ENCODE measurements at regions not wholly inside any gene's neighbourhood (a gene's known extent, or its start where the extent isn't known, plus 50 kb on each side); places are given as distances from the start of the nearest gene placed in this dataset.

DNA sequence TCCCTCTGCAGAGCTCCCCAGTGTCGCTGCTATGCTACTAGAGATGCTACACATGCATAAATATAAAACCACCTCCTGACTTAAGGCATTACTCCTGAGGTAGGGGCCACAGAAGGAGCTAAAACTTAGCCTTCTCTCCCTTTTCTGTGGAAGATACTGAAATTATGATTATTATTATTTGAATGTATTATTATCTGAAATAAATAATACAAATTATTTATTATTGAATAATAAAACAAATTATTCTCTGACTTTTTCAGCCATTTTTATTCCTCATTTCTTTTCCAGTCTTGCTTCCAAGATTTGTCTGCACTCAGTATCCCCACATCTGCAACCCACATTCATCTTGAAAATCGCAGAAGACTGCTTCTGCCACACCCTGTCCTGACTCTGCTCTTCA is 414.9 kb upstream of the ACO1 start:
- Histone ChIP-seq H3K9me3 (ENCODE audit: control insufficient read depth in 3 of 3, low read length in 3 of 3) (no peaks in the 10 kb centered on the region), H3K9ac (ENCODE audit: low read depth in 1 of 3, low read length in 3 of 3) (no peak overlapping the region), H3K4me3 (ENCODE audit: low read length in 3 of 3) (no peak overlapping the region), H3K4me1 (ENCODE audit: control insufficient read depth in 3 of 3, insufficient read depth in 3 of 3, low read length in 3 of 3) (no peaks in the 10 kb centered on the region), H3K36me3 (ENCODE audit: control insufficient read depth in 3 of 3, insufficient read depth in 3 of 3, low read length in 3 of 3) (no peaks in the 10 kb centered on the region), H3K27me3 (ENCODE audit: control insufficient read depth in 3 of 3, insufficient read depth in 3 of 3, low read length in 3 of 3) (no peaks in the 10 kb centered on the region), H3K27ac (ENCODE audit: low read depth, low read length) (no peak overlapping the region)

DNA sequence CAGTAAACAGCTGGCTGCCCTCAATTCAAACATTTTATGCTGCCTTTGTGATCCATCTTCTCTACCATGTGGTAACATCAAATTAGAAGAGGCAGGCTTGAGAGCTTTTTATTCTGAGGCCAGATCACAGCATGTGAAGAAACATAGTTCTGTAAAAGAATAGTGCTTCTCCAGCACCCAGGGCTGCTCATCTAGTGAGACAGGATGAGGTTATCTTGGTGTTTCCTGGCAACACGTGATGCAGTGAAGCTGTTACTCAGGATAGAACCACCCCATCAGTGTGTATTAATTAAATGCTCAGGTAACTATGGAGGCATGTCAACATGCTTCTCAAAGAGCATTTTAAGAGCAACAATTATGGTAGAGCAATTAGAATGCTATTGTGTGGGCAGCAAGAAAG is 400.5 kb upstream of the ACO1 start:
- H3K4me3 ChIP-seq (ENCODE audit: low read length in 3 of 3) = no peak overlapping the region
- no peak overlapping the region for H3K27ac ChIP-seq (ENCODE audit: low read depth, low read length)
- peaks cover 2 to 8% (median 4%) of the 10 kb centered on the region in 3 donors for H3K9me3 ChIP-seq (ENCODE audit: control insufficient read depth in 3 of 3, low read length in 3 of 3)
- no peaks in the 10 kb centered on the region for H3K36me3 ChIP-seq (ENCODE audit: control insufficient read depth in 3 of 3, insufficient read depth in 3 of 3, low read length in 3 of 3)
- H3K27me3 ChIP-seq (ENCODE audit: control insufficient read depth in 3 of 3, insufficient read depth in 3 of 3, low read length in 3 of 3) = no peaks in the 10 kb centered on the region
- H3K4me1 ChIP-seq (ENCODE audit: control insufficient read depth in 3 of 3, insufficient read depth in 3 of 3, low read length in 3 of 3) = no peaks in the 10 kb centered on the region
- no peak overlapping the region for H3K9ac ChIP-seq (ENCODE audit: low read depth in 1 of 3, low read length in 3 of 3)

DNA sequence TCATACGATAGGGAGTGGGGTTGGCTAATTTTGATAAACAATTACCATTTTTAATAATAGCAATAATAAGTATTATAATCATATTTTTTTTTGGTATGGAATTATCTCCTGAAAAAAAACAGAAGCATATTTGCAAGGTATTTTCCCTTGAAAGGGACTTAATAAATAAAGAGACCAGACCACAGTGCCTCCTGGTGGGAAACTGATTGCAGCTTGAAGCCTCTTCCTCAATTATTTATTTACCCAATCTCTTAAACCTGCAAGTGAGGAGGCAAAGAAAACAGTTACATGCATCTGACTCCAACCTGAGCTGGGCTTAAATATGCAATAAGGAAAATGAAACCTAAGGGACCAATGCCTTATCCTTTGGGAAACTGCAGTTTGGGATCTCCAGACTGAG is 388.1 kb upstream of the ACO1 start:
- H3K36me3 ChIP-seq (ENCODE audit: control insufficient read depth in 3 of 3, insufficient read depth in 3 of 3, low read length in 3 of 3) = no peaks in the 10 kb centered on the region
- H3K27ac ChIP-seq (ENCODE audit: low read depth, low read length) = no peak overlapping the region
- no peak overlapping the region for H3K4me3 ChIP-seq (ENCODE audit: low read length in 3 of 3)
- no peaks in the 10 kb centered on the region for H3K4me1 ChIP-seq (ENCODE audit: control insufficient read depth in 3 of 3, insufficient read depth in 3 of 3, low read length in 3 of 3)
- no peaks in the 10 kb centered on the region for H3K9me3 ChIP-seq (ENCODE audit: control insufficient read depth in 3 of 3, low read length in 3 of 3)
- H3K9ac ChIP-seq (ENCODE audit: low read depth in 1 of 3, low read length in 3 of 3) = no peak overlapping the region
- H3K27me3 ChIP-seq (ENCODE audit: control insufficient read depth in 3 of 3, insufficient read depth in 3 of 3, low read length in 3 of 3) = no peaks in the 10 kb centered on the region

DNA sequence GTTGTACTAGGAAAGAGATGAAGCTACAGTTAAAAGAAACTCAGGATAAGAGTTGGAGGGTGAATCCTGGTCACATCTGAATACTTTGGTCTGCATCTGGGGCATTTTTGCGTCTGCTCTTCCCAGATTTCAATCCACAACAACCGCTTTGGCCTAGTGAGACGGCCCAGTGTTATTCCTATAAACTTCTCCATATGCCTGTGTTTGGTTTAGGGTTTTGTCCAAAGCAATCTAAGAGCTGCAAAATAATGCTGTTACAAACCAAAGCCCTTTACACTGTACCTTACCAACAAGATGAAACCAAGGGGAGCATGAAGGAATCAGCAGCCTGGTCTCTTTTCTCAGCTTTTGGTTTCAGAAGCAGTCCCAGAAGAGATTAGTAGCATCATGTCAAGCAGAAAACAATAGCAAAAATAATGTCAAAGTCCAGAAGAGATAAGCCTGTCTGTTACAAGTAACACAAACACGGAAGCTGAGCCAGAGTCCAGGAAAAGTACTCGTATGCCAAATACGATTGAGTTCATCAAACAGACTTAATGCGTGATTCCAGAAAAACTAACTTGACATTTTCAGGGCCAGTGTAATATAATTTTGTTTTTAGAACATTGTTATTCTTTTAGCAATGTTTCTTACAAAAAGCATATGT is 379.9 kb upstream of the ACO1 start:
- H3K27ac ChIP-seq (ENCODE audit: low read depth, low read length) = no peak overlapping the region
- H3K9ac ChIP-seq (ENCODE audit: low read depth in 1 of 3, low read length in 3 of 3) = no peak overlapping the region
- no peak overlapping the region for H3K4me3 ChIP-seq (ENCODE audit: low read length in 3 of 3)
- H3K36me3 ChIP-seq (ENCODE audit: control insufficient read depth in 3 of 3, insufficient read depth in 3 of 3, low read length in 3 of 3) = no peaks in the 10 kb centered on the region
- H3K9me3 ChIP-seq (ENCODE audit: control insufficient read depth in 3 of 3, low read length in 3 of 3) = no peaks in the 10 kb centered on the region
- H3K4me1 ChIP-seq (ENCODE audit: control insufficient read depth in 3 of 3, insufficient read depth in 3 of 3, low read length in 3 of 3) = no peaks in the 10 kb centered on the region
- H3K27me3 ChIP-seq (ENCODE audit: control insufficient read depth in 3 of 3, insufficient read depth in 3 of 3, low read length in 3 of 3) = no peaks in the 10 kb centered on the region

DNA sequence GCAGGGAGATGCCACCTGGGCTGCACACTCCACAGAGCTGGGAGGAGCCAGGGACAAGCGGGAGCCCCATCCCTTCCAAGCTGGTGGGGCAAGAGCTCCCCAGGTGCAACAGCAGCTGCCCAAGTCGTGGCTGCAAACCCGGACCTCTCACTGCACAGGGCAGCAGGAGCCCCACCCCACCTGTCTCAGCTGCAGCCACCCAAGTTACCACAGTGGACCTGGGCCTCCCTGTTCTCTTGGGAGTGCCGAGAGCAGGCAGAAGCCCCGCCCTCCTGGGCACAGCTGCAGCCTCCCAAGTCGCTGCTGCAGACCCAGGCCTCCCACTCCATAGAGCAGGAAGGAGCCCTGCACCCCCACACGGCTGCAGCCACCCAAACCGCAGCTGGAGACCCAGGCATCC is 374.1 kb upstream of the ACO1 start:
- no peaks in the 10 kb centered on the region for H3K27me3 ChIP-seq (ENCODE audit: control insufficient read depth in 3 of 3, insufficient read depth in 3 of 3, low read length in 3 of 3)
- no peak overlapping the region for H3K27ac ChIP-seq (ENCODE audit: low read depth, low read length)
- H3K4me1 ChIP-seq (ENCODE audit: control insufficient read depth in 3 of 3, insufficient read depth in 3 of 3, low read length in 3 of 3) = no peaks in the 10 kb centered on the region
- H3K36me3 ChIP-seq (ENCODE audit: control insufficient read depth in 3 of 3, insufficient read depth in 3 of 3, low read length in 3 of 3) = no peaks in the 10 kb centered on the region
- no peak overlapping the region for H3K4me3 ChIP-seq (ENCODE audit: low read length in 3 of 3)
- H3K9me3 ChIP-seq (ENCODE audit: control insufficient read depth in 3 of 3, low read length in 3 of 3) = no peaks in the 10 kb centered on the region
- no peak overlapping the region for H3K9ac ChIP-seq (ENCODE audit: low read depth in 1 of 3, low read length in 3 of 3)

- Histone ChIP-seq H3K27me3 (ENCODE audit: control insufficient read depth in 3 of 3, insufficient read depth in 3 of 3, low read length in 3 of 3) (no peaks in the 10 kb centered on the region), H3K4me1 (ENCODE audit: control insufficient read depth in 3 of 3, insufficient read depth in 3 of 3, low read length in 3 of 3) (no peaks in the 10 kb centered on the region), H3K36me3 (ENCODE audit: control insufficient read depth in 3 of 3, insufficient read depth in 3 of 3, low read length in 3 of 3) (no peaks in the 10 kb centered on the region), H3K9ac (ENCODE audit: low read depth in 1 of 3, low read length in 3 of 3) (no peak overlapping the region), H3K27ac (ENCODE audit: low read depth, low read length) (no peak overlapping the region), H3K4me3 (ENCODE audit: low read length in 3 of 3) (no peak overlapping the region), H3K9me3 (ENCODE audit: control insufficient read depth in 3 of 3, low read length in 3 of 3) (peaks cover 0 to 2% (median 0%) of the 10 kb centered on the region in 3 donors)
These were observed 373.4 kb upstream of the ACO1 start for GRCh38 chr9:32011049-32011448.

DNA sequence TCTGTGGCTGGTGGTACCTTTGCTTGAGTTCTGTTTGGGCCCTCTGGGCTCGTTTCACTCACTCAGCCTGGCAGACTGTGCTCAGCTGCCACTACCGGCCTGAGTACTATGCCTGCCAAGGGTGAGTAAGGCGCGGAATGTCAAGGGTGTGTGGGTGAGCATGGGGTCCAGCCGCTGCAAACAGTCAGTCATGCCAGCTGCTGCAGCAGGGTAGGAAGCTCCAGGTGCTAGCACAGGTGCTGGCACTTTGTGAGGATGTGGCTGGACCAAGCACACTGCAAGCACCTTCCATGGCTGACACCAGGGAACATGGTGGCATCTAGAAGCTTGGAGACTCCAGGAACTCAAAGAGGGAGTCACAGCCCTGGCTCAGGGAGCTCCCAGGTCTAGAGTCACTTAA is 368.6 kb upstream of the ACO1 start:
- no peaks in the 10 kb centered on the region for H3K27me3 ChIP-seq (ENCODE audit: control insufficient read depth in 3 of 3, insufficient read depth in 3 of 3, low read length in 3 of 3)
- H3K36me3 ChIP-seq (ENCODE audit: control insufficient read depth in 3 of 3, insufficient read depth in 3 of 3, low read length in 3 of 3) = no peaks in the 10 kb centered on the region
- H3K9ac ChIP-seq (ENCODE audit: low read depth in 1 of 3, low read length in 3 of 3) = no peak overlapping the region
- no peak overlapping the region for H3K27ac ChIP-seq (ENCODE audit: low read depth, low read length)
- peaks cover 0 to 2% (median 0%) of the 10 kb centered on the region in 3 donors for H3K9me3 ChIP-seq (ENCODE audit: control insufficient read depth in 3 of 3, low read length in 3 of 3)
- H3K4me3 ChIP-seq (ENCODE audit: low read length in 3 of 3) = no peak overlapping the region
- no peaks in the 10 kb centered on the region for H3K4me1 ChIP-seq (ENCODE audit: control insufficient read depth in 3 of 3, insufficient read depth in 3 of 3, low read length in 3 of 3)

DNA sequence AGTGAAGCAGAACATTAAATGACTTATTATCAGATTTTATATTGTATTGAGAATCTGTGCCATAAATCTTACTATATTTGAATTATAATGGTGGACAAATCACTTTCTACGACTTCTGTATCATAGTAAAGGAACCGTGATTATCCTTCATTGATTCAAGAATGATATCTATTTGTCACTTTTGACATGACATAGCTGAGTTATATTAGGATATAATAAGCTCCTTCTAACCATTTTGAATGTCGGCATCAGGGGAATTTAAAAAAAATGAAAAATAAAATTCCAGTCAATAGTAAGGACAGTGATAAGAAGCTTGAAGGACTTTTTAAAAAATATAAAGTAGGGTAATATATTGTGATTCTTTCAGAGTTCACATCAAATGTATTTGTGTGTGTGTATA is 338.9 kb upstream of the ACO1 start:
- H3K27me3 ChIP-seq (ENCODE audit: control insufficient read depth in 3 of 3, insufficient read depth in 3 of 3, low read length in 3 of 3) = no peaks in the 10 kb centered on the region
- H3K4me3 ChIP-seq (ENCODE audit: low read length in 3 of 3) = no peak overlapping the region
- no peaks in the 10 kb centered on the region for H3K9me3 ChIP-seq (ENCODE audit: control insufficient read depth in 3 of 3, low read length in 3 of 3)
- H3K4me1 ChIP-seq (ENCODE audit: control insufficient read depth in 3 of 3, insufficient read depth in 3 of 3, low read length in 3 of 3) = no peaks in the 10 kb centered on the region
- no peaks in the 10 kb centered on the region for H3K36me3 ChIP-seq (ENCODE audit: control insufficient read depth in 3 of 3, insufficient read depth in 3 of 3, low read length in 3 of 3)
- H3K9ac ChIP-seq (ENCODE audit: low read depth in 1 of 3, low read length in 3 of 3) = no peak overlapping the region
- H3K27ac ChIP-seq (ENCODE audit: low read depth, low read length) = no peak overlapping the region

DNA sequence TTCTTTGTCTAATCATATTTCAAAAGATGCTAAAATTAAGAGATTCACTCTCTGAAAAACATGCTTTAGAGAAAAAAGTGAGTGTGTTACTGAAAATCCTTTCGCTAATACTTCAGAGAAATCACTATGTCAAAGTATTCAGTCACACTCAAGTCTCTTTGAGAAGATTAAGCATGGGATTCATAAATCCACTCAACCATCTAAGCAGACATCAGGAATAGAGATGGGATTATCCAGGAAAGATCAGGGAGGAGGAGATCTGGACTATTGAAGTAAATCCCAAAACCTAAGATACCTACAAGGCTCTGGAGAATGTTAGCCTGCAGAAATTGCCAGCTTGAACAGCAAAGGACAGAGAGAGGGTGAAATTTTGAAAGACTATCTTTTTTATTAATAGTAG is 317.2 kb upstream of the ACO1 start:
- no peak overlapping the region for H3K27ac ChIP-seq (ENCODE audit: low read depth, low read length)
- H3K36me3 ChIP-seq (ENCODE audit: control insufficient read depth in 3 of 3, insufficient read depth in 3 of 3, low read length in 3 of 3) = no peaks in the 10 kb centered on the region
- no peaks in the 10 kb centered on the region for H3K9me3 ChIP-seq (ENCODE audit: control insufficient read depth in 3 of 3, low read length in 3 of 3)
- H3K27me3 ChIP-seq (ENCODE audit: control insufficient read depth in 3 of 3, insufficient read depth in 3 of 3, low read length in 3 of 3) = no peaks in the 10 kb centered on the region
- H3K4me3 ChIP-seq (ENCODE audit: low read length in 3 of 3) = no peak overlapping the region
- no peak overlapping the region for H3K9ac ChIP-seq (ENCODE audit: low read depth in 1 of 3, low read length in 3 of 3)
- H3K4me1 ChIP-seq (ENCODE audit: control insufficient read depth in 3 of 3, insufficient read depth in 3 of 3, low read length in 3 of 3) = no peaks in the 10 kb centered on the region

DNA sequence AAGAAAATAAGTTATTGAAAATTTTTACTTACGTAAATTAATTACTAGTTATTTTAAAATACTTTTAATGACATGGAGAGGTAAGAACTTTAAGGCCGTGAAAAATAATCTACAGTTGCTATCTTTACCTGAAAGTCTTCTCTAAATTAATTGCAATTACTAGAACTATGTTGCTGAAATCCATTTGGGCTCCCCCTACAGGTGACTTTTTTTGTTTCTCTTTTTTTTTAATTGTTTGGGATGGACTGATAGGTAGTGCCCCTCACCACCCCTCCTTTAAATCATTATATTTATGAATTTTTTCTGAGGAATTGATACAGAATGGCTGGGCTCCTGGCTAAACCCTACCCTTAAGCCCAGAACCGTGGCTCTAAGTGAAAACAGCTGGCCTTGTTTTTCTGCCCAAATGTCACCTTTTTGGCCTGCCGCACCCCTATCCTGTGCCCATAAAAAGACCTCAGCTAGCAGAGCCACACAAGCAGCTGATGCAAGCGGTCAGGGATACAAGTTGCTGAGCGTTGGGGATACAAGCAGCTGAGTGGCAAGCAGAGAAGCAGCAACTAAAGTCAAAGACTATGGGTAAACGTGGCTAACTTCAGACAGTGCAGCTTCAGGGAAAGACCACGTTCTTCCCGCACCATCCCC is 315.2 kb upstream of the ACO1 start:
- Histone ChIP-seq H3K27ac (ENCODE audit: low read depth, low read length) (no peak overlapping the region), H3K4me1 (ENCODE audit: control insufficient read depth in 3 of 3, insufficient read depth in 3 of 3, low read length in 3 of 3) (no peaks in the 10 kb centered on the region), H3K27me3 (ENCODE audit: control insufficient read depth in 3 of 3, insufficient read depth in 3 of 3, low read length in 3 of 3) (no peaks in the 10 kb centered on the region), H3K4me3 (ENCODE audit: low read length in 3 of 3) (no peak overlapping the region), H3K9me3 (ENCODE audit: control insufficient read depth in 3 of 3, low read length in 3 of 3) (no peaks in the 10 kb centered on the region), H3K36me3 (ENCODE audit: control insufficient read depth in 3 of 3, insufficient read depth in 3 of 3, low read length in 3 of 3) (no peaks in the 10 kb centered on the region), H3K9ac (ENCODE audit: low read depth in 1 of 3, low read length in 3 of 3) (no peak overlapping the region)

All from skeletal muscle tissue (tissue), 3 donors.